ENCODE measurements at regions not wholly inside any gene's neighbourhood (a gene's known extent, or its start where the extent isn't known, plus 50 kb on each side); places are given as distances from the start of the nearest gene placed in this dataset.

DNA sequence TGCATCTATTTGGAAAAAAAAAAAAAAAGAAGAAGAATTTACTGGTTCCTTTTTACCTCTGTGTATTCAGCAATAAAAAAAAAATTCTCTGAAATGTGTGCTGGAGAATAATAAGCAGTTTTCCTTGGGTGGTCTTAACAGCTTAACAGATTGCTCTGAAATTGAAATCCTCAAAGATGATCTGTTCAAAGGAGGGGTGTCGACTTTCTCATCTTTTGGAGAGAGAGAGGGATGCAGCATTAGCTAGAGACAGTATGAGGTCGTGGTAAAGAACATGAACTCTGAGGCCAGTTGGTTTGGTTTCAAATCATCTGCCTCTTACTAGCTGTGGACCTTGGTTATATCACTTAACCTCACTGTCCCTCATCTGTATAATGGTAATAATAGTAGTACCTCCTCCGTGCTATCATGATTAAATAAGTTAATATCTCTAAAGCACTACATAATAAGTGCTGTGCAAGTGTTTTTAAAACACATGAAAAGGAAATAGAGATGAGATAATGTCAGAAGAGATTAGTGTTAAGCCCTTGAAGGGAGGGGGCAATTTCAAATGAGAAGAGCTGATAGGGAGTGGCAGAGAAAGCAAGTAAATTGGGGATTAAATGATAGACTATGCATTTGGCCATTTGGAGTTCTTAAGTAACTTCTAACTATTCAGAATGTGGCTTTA lies 109.9 kb upstream of the LIMCH1 start:
- Histone ChIP-seq H2BK120ac (replicated peaks; ENCODE audit: low read depth, low read length) (no peak overlapping the region), H3K4me2 (ENCODE audit: insufficient read depth in 1 of 2, low read depth in 2 of 2, low read length in 2 of 2) (no peak overlapping the region), H3K23me2 (ENCODE audit: low read depth, low read length) (no peaks in the 10 kb centered on the region), H3K4ac (replicated peaks; ENCODE audit: insufficient read length, low read depth, low read length) (no peak overlapping the region), H2BK12ac (ENCODE audit: low read depth, low read length) (0 out of 2 replicates have a peak overlapping the region, but pooled peaks have one; percentile 13), H2BK5ac (ENCODE audit: low read depth, low read length) (no peak overlapping the region), H2AFZ (ENCODE audit: low read length) (no peak overlapping the region), H3K4me3 (ENCODE audit: extremely low read depth in 1 of 4, insufficient read depth in 2 of 4, low read depth in 3 of 4, low read length in 4 of 4) (no peak overlapping the region), H3K27me3 (replicated peaks in 1 of 4; ENCODE audit: control insufficient read depth in 3 of 4, extremely low read depth in 1 of 4, insufficient read depth in 3 of 4, low read length in 3 of 4) (no peaks in the 10 kb centered on the region), H3K9ac (replicated peaks in 1 of 4; ENCODE audit: extremely low read depth in 1 of 4, low read depth in 3 of 4, low read length in 3 of 4) (no peak overlapping the region), H4K91ac (replicated peaks; ENCODE audit: insufficient read length, low read length) (no peak overlapping the region), H2BK15ac (ENCODE audit: low read length) (no peak overlapping the region), H3K14ac (ENCODE audit: insufficient read length) (no peak overlapping the region), H3K9me3 (ENCODE audit: insufficient read depth in 2 of 2, low read depth in 1 of 2, low read length in 1 of 2) (no peaks in the 10 kb centered on the region), H3K18ac (ENCODE audit: extremely low read depth, low read length) (no peak overlapping the region; the same call in 1 of the 2 replicates), H2BK20ac (ENCODE audit: low read length) (no peak overlapping the region), H3K23ac (ENCODE audit: insufficient read length) (no peak overlapping the region), H3K79me1 (ENCODE audit: low read depth, low read length) (no peaks in the 10 kb centered on the region), H3K79me2 (ENCODE audit: control insufficient read depth in 1 of 2, insufficient read depth in 2 of 2, low read length in 2 of 2) (no peaks in the 10 kb centered on the region), H3K36me3 (ENCODE audit: control insufficient read depth in 2 of 4, insufficient read depth in 4 of 4, low read length in 3 of 4) (no peaks in the 10 kb centered on the region), H3K27ac (ENCODE audit: low read depth, low read length) (no peak overlapping the region), H3K56ac (replicated peaks; ENCODE audit: insufficient read length, low read depth, low read length) (no peak overlapping the region), H4K8ac (ENCODE audit: extremely low read depth, insufficient read depth, low read length) (no peak overlapping the region), H3K4me1 (replicated peaks in 1 of 4; ENCODE audit: control insufficient read depth in 3 of 4, insufficient read depth in 4 of 4, low read length in 3 of 4) (peaks cover 0 to 18% (median 4%) of the 10 kb centered on the region in 4 experiments; a peak in 4 of 7 replicates), H4K20me1 (replicated peaks in 1 of 2; ENCODE audit: control insufficient read depth in 1 of 2, insufficient read depth in 2 of 2, low read length in 2 of 2) (no peaks in the 10 kb centered on the region), H2AK5ac (ENCODE audit: low read depth, low read length) (no peak overlapping the region), H4K5ac (ENCODE audit: insufficient read length, low read depth, low read length) (no peak overlapping the region)
- DNase-seq (ENCODE audit: low read depth in 1 of 2, low spot score in 2 of 2): no peak
- ChIA-PET POLR2A (ENCODE audit: partially characterized antibody) (no interaction called here), CTCF (ENCODE audit: partially characterized antibody) (interaction anchor here (0.9 kb wide), 2 partner anchors 146 to 193 kb away, joined by 3 to 5 read pairs; no protein-coding TSS in a partner anchor)
- TF ChIP-seq CTBP2 (IDR thresholded peaks at IDR 0.05; ENCODE audit: borderline replicate concordance, insufficient read depth, insufficient read length, low read length): no peak
- no peak for TF ChIP-seq CBX8 (IDR thresholded peaks at IDR 0.05; ENCODE audit: borderline replicate concordance, low read depth, low read length)
- TF ChIP-seq CEBPB (IDR thresholded peaks at IDR 0.05; ENCODE audit: low read depth, low read length): no peak
- no peak for TF ChIP-seq KDM5A (IDR thresholded peaks at IDR 0.05; ENCODE audit: low read length)
- no peak for TF ChIP-seq POLR2AphosphoS5 (IDR thresholded peaks at IDR 0.05; ENCODE audit: low read depth, low read length)
- TF ChIP-seq ZNF274 (IDR thresholded peaks at IDR 0.05; ENCODE audit: borderline replicate concordance, extremely low read depth, low read length): no peak
- FAIRE-seq: no peak
- 78% methylated on average over 3 of the region's 3 CpGs; no CpG with 5 or more reads in 1 of the 2 experiments for WGBS, 2 experiments (ENCODE audit: extremely low coverage in 1 of 2, insufficient coverage in 1 of 2, insufficient read length in 1 of 2, insufficient replicate concordance in 2 of 2, low coverage in 1 of 2, low lambda C conversion rate in 2 of 2, missing lambda C conversion rate in 1 of 2)
